GM21367 (cell line): ENCODE measurements at regions not wholly inside any gene's neighbourhood (a gene's known extent, or its start where the extent isn't known, plus 50 kb on each side); places are given as distances from the start of the nearest gene placed in this dataset.

Source experiments
- ATAC-seq: cut with Tn5 transposase; IDR thresholded peaks from one replicate; pipeline ENCODE4 v1.9.1; 2021; ENCODE audit not compliant: unreplicated experiment

GRCh38 chr13:107141767-107142166 is 573.8 kb upstream of the ARGLU1 start:
- ATAC-seq = no peak

GRCh38 chr13:107139006-107139405 is 571.1 kb upstream of the ARGLU1 start:
- no peak for ATAC-seq

DNA sequence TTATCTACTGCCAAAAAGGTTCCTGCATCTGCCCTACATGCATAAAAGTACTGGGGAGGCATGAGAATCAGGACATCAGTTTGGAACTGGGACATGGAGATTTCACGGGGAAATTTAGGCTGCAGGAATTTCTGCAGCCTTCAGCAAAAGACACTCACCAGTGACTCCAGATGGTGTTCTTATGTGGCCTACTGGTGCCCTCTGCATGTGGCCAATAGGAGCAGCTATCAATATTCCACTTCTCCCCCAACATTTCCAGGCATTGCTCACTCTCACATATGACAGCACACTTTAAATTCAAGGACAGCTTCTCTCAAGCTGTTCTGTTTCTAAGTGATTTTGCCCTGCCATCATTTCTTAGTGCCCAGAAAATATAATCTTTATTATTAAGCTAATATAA is 570.5 kb upstream of the ARGLU1 start:
- ATAC-seq = no peak

- ATAC-seq = no peak
These were observed 566.0 kb upstream of the ARGLU1 start for GRCh38 chr13:107133950-107134349.

DNA sequence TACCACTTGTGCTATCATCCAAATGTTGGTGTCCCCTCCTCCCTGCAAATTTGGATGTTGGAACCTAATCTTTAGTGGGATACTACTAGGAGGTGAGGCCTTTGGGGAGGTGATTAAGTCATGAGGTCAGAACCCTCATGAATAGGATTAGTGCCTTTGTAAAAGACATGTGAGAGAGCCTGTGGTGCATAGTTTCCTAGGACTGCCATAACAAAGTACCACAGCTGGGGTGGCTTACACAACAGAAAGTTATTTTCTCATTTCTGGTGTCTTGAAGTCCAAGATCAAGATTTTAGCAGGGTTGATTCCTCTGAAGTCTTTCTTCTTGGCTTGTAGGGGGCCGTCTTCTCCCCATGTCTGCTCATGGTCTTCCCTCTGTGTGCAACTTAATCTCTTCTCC is 562.6 kb upstream of the ARGLU1 start:
- no peak for ATAC-seq

DNA sequence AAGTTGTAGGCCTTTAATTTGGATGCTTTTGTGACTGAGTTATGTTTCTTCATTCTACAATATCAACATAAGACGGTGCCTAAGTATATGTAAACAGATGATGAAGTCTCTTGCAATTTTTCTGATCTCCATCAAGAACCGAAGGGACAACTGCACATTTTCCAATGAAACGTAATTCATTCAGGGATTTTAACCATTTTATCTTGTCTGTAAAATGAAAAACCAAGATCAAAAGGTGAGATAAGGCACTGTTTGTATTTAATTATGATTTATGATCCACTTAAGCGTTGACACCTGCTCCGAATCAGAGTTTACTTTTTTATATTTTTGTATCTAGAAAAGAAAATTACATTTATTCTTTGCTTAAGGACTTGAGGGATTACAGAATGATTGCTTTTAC is 556.8 kb upstream of the ARGLU1 start:
- no peak for ATAC-seq

DNA sequence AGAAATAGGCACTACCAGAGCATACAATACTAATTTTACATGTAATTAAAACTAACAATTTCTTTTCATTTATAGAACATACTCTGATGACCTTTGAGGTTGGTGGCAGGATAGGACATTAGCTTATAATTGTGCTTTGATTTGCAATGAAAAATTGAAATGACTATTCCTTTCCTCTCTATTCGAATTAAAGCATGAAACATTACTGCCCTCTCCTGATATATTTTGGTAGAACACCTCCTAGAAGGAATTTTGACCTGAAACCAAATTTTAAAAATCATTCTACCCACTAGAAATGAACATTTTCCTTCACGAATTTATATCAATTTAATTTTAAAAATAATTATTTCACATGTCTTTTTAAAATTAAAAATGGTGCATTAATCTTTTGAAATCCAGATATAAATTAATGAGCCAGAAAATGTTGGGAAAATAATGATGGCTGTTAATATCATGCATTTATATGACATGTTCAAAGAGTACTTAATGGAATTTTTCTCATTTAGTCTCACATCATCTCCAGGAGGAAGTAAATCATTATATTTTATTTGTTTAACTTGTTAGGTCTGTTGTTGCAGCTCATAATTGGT is 556.3 kb upstream of the ARGLU1 start:
- ATAC-seq = no peak

GRCh38 chr13:107121793-107122192 is 553.9 kb upstream of the ARGLU1 start:
- ATAC-seq = no peak

- no peak for ATAC-seq
These were observed 552.3 kb upstream of the ARGLU1 start for GRCh38 chr13:107119989-107120881.

- no peak for ATAC-seq
These were observed 550.6 kb upstream of the ARGLU1 start for GRCh38 chr13:107118506-107118905.

GRCh38 chr13:107117327-107118012 is 549.5 kb upstream of the ARGLU1 start:
- no peak for ATAC-seq

GRCh38 chr13:107113387-107113786 is 545.5 kb upstream of the ARGLU1 start:
- ATAC-seq = no peak

- no peak for ATAC-seq
These were observed 543.3 kb upstream of the ARGLU1 start for GRCh38 chr13:107111248-107111647.

- ATAC-seq = no peak
These were observed 536.7 kb upstream of the ARGLU1 start for GRCh38 chr13:107104631-107105030.

- no peak for ATAC-seq
These were observed 534.7 kb upstream of the ARGLU1 start for GRCh38 chr13:107102676-107103075.

DNA sequence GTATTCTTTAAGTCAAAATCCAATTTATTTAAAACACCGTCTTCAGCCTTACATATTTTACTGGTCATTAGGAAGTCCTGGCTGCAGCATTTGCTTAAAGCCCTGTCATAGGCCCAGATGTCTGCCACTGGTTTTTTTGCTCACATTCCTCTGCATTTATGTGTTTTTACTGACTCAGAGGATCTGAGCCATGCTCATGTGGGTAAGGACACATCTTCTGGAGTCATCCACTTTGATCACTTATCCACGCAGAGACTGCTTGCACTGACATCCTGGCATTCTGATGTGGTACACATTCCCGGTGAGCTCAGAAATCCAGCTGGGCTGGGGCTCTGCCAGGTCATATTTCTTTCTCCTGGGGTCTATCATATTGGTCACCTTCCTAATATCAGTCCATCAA is 531.7 kb upstream of the ARGLU1 start:
- no peak for ATAC-seq

GRCh38 chr13:107097916-107098315 is 530.0 kb upstream of the ARGLU1 start:
- no peak for ATAC-seq

DNA sequence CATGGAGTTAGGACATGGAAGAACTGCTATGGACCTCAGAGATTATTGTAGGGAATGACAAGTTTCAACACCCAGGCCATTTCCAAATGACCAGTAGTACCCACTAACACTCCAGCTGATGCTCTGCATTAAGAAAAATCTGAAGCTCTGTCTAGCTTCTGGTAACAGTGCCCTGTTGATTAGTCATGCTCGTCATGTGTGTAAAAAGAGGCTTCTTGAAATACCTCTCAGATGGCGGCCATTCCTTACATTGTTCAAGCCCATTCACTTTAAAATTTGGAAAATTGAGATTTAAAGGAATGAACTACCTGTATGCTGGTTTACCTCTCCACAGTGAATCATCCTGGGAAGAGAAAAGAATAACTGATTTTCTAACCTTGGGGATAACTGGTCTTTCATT is 527.9 kb upstream of the ARGLU1 start:
- ATAC-seq = no peak

DNA sequence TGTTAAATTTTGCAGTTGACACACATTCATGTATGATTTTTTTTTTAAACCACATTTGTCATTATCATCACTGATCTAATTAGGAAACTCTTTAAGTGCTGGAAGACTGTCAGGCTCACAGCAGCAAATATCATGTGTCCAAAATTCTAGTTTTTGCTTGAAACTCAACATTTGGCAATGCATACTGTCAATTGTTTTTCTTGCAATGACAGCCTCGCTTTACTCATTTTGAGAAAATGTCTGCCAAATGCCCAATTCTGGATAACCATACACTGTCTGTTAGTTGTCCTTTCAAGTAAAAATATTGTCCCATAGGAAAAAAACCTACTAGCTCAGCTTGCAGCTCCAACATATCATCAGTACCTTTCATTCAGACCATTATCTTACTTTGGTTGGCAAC is 523.9 kb upstream of the ARGLU1 start:
- ATAC-seq = no peak

DNA sequence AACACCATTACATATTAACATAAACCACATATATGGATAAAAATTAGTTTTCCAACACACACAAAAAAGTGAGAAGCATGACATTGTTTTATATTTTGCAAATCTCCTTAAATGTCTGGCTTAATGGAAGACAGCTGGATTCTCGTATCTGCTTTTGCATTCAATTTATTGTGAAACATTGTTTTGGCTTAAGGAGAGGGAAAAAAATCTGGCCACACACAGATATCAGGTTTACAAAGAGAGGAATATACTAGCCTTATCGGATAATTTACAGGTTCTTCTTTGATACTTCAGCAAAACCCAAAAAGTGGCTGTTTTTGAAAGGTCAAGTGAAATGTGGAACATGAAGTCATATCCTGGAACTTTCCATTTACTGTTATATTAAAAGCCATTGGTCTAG is 523.5 kb upstream of the ARGLU1 start:
- no peak for ATAC-seq

DNA sequence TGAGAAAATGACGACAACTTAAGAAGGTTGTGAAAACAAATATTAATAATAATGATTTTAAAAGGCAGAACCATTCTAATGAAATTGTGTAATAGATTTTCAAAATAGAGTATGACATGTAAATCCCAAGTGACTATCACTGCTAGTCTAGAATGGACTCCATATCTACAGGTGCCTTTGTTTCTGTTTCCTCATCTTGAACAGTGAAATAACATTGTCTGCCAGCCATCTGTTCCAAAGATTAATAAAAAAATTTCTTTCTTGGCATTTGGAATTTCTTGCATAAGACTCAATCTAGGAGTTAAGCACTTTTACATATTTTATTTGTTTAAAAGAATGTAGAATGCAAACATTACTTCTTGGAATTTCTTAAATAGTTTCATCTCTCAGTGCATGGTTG is 520.1 kb upstream of the ARGLU1 start:
- no peak for ATAC-seq

GRCh38 chr13:107079423-107080049 is 511.6 kb upstream of the ARGLU1 start:
- ATAC-seq = no peak
